ENCODE measurements at regions not wholly inside any gene's neighbourhood (a gene's known extent, or its start where the extent isn't known, plus 50 kb on each side); places are given as distances from the start of the nearest gene placed in this dataset.
"Not testable (repeated sequence)": the region's sequence is repeated elsewhere in the genome, so short reads cannot be mapped to it uniquely, and the experiment has no call there.

- H3K27ac Mint-ChIP-seq (ENCODE audit: low read depth, unreplicated experiment); BruUV-seq (replicated peaks); H3K36me3 Mint-ChIP-seq (ENCODE audit: insufficient read depth, unreplicated experiment); CTCF ChIA-PET; H3K4me3 Mint-ChIP-seq (ENCODE audit: unreplicated experiment); POLR2A ChIA-PET; H3K9me3 Mint-ChIP-seq (ENCODE audit: unreplicated experiment); intact Hi-C loops (cut with micrococcal nuclease); H3K27me3 Mint-ChIP-seq (ENCODE audit: insufficient read depth, unreplicated experiment); H3K4me1 Mint-ChIP-seq (ENCODE audit: insufficient read depth, unreplicated experiment): not testable (repeated sequence)
- TF ChIP-seq CTCF (IDR thresholded peaks at IDR 0.05; ENCODE audit: unreplicated experiment): peak; percentile 43
- peak; percentile 14 for DNase-seq (ENCODE audit: unreplicated experiment)
These were observed 303.6 kb downstream of the ANKRD30BL start for GRCh38 chr2:131858197-131858596.

All from MCF 10A (cell line).